SHP77 (cell line): ENCODE measurements at regions not wholly inside any gene's neighbourhood (a gene's known extent, or its start where the extent isn't known, plus 50 kb on each side); places are given as distances from the start of the nearest gene placed in this dataset.
A peak's percentile ranks its signal among the peaks of the same experiment; 100 is the strongest.

Experiments used
- DNase-seq, 2 experiments: peaks; one replicate each; lab custom pipeline; 2025; lab: John Stamatoyannopoulos, UW

- DNase-seq, result no peak
These were observed 593.8 kb downstream of the SPRY1 start for GRCh38 chr4:123990310-123990870.

GRCh38 chr4:123994917-123995316 lies 598.3 kb downstream of the SPRY1 start:
- no peak for DNase-seq

- no peak for DNase-seq
These were observed 599.3 kb downstream of the SPRY1 start for GRCh38 chr4:123995936-123996335.

GRCh38 chr4:123996718-123997510 lies 600.3 kb downstream of the SPRY1 start:
- DNase-seq, result no peak

- no peak for DNase-seq
These were observed 601.3 kb downstream of the SPRY1 start for GRCh38 chr4:123997776-123998449.

GRCh38 chr4:124000233-124000632 lies 603.6 kb downstream of the SPRY1 start:
- DNase-seq, result no peak

- no peak for DNase-seq
These were observed 619.2 kb downstream of the SPRY1 start for GRCh38 chr4:124015766-124016165.

GRCh38 chr4:124017185-124017785 lies 620.7 kb downstream of the SPRY1 start:
- no peak for DNase-seq

GRCh38 chr4:124018383-124019317 lies 622.1 kb downstream of the SPRY1 start:
- DNase-seq, result peak; percentile 10 to 11

GRCh38 chr4:124019749-124020549 lies 623.4 kb downstream of the SPRY1 start:
- no peak for DNase-seq

- DNase-seq, result peak; percentile 21 to 63
These were observed 628.4 kb downstream of the SPRY1 start for GRCh38 chr4:124025000-124025399.

- peak; percentile 38 to 51 for DNase-seq
These were observed 628.8 kb downstream of the SPRY1 start for GRCh38 chr4:124025428-124025827.

- DNase-seq, result no peak
These were observed 631.6 kb downstream of the SPRY1 start for GRCh38 chr4:124028182-124028581.

GRCh38 chr4:124030147-124030546 lies 633.6 kb downstream of the SPRY1 start:
- no peak for DNase-seq

GRCh38 chr4:124032035-124032434 lies 635.4 kb downstream of the SPRY1 start:
- DNase-seq, result no peak

GRCh38 chr4:124035364-124036041 lies 638.9 kb downstream of the SPRY1 start:
- no peak for DNase-seq

- no peak for DNase-seq
These were observed 640.6 kb downstream of the SPRY1 start for GRCh38 chr4:124037236-124037635.

- DNase-seq, result no peak
These were observed 647.7 kb downstream of the SPRY1 start for GRCh38 chr4:124044330-124044729.

GRCh38 chr4:124044867-124045266 lies 648.3 kb downstream of the SPRY1 start:
- no peak for DNase-seq

GRCh38 chr4:124046190-124046589 lies 649.6 kb downstream of the SPRY1 start:
- no peak for DNase-seq
